HCT116 (cell line): ENCODE measurements at regions not wholly inside any gene's neighbourhood (a gene's known extent, or its start where the extent isn't known, plus 50 kb on each side); places are given as distances from the start of the nearest gene placed in this dataset.

Experiments used
- ATAC-seq: fragments of 200-7000 bp; cut with Tn5 transposase; 2 replicates; pipeline ENCODE4 v1.9.1; 2020; ENCODE audit warnings: mild to moderate bottlenecking, moderate library complexity
- BruUV-seq: library from RNA; stranded (reverse); fragments of 400-500 nt; replicated peaks from 2 replicates; lab custom pipeline; 2021; lab: Mats Ljungman, UMichigan
- CTCF ChIA-PET: fragments of 300-600 bp; sonication (Branson Sonifier 250); formaldehyde crosslinking; loops from one replicate; lab custom pipeline; 2021; ENCODE audit warnings: antibody characterized with exemption; lab: Charles Lee
- POLR2A ChIA-PET: fragments of 300-600, 350-600 bp; sonication (Branson Sonifier 250); formaldehyde crosslinking; loops from one replicate; lab custom pipeline; 2021; ENCODE audit warnings: antibody characterized with exemption; lab: Charles Lee
- RAD21 ChIA-PET, 2 experiments: fragments of 300-600 bp; sonication (Branson Sonifier 250); formaldehyde crosslinking; loops; one replicate each; lab custom pipeline; 2023; ENCODE audit warnings: low total read pairs in 2 of 2; ENCODE audit not compliant: uncharacterized antibody in 2 of 2, unreplicated experiment in 2 of 2, low non-redundant PET in 1 of 2; lab: Charles Lee
- DNase-seq: peaks from one replicate; pipeline ENCODE4 v3.0.0-alpha.2; 2010; ENCODE audit warnings: low read depth, low spot score
- H2AFZ ChIP-seq: fragments of 200-600 bp; shearing (Covaris generic), sonication (generic); 2 replicates; pipeline ENCODE4 v1.6.1; 2017; ENCODE audit warnings: low read depth, mixed run types, mixed read lengths, antibody characterized with exemption, low read length; ENCODE audit not compliant: poor library complexity, severe bottlenecking
- H3K27ac ChIP-seq: 2 replicates; pipeline ENCODE4 v1.5.1; 2012; ENCODE audit warnings: low read depth, low read length
- H3K27me3 ChIP-seq: fragments of 200-600 bp; sonication (generic); 2 replicates; pipeline ENCODE4 v1.6.1; 2016; ENCODE audit warnings: mixed run types, low read length, mixed read lengths; ENCODE audit not compliant: insufficient read depth
- H3K36me3 ChIP-seq, 2 experiments: fragments of 200-500 bp in 1 of 2; fragments of 200-600 bp in 1 of 2; sonication (Bioruptor generic) in 1 of 2; sonication (generic) in 1 of 2; 2 replicates each; pipeline versions ENCODE4 v1.5.1 to v1.6.1; 2014 to 2016; ENCODE audit warnings: low read length in 2 of 2, inconsistent platforms in 1 of 2, mixed read lengths in 1 of 2, mixed run types in 1 of 2; ENCODE audit not compliant: insufficient read depth in 2 of 2, control insufficient read depth in 1 of 2
- H3K4me1 ChIP-seq, 2 experiments: fragments of 200-600 bp in 1 of 2; sonication (generic) in 1 of 2; 2 replicates each; pipeline versions ENCODE4 v1.5.1 to v1.6.1; 2012 to 2017; ENCODE audit warnings: low read length in 2 of 2, inconsistent platforms in 1 of 2, mild to moderate bottlenecking in 1 of 2, mixed read lengths in 1 of 2, mixed run types in 1 of 2, moderate library complexity in 1 of 2; ENCODE audit not compliant: insufficient read depth in 2 of 2, control insufficient read depth in 1 of 2
- H3K4me2 ChIP-seq: fragments of 200-600 bp; sonication (generic); 2 replicates; pipeline ENCODE4 v1.6.1; 2017; ENCODE audit warnings: mixed run types, low read length, mixed read lengths
- H3K4me3 ChIP-seq, 2 experiments: fragments of 200-600 bp in 1 of 2; sonication (generic) in 1 of 2; replicated peaks in 1 of 2; 2 replicates each; pipeline ENCODE4 v1.5.1; 2011 to 2016; ENCODE audit warnings: low read length in 2 of 2, control low read depth in 1 of 2, low read depth in 1 of 2, mild to moderate bottlenecking in 1 of 2, mixed read lengths in 1 of 2, mixed run types in 1 of 2
- H3K79me2 ChIP-seq: fragments of 200-600 bp; sonication (generic); 2 replicates; pipeline ENCODE4 v1.6.1; 2017; ENCODE audit warnings: mild to moderate bottlenecking, mixed run types, low read length, moderate library complexity, mixed read lengths; ENCODE audit not compliant: insufficient read depth
- H3K9ac ChIP-seq: fragments of 200-600 bp; sonication (generic); 2 replicates; pipeline ENCODE4 v1.6.1; 2016; ENCODE audit warnings: low read length, mixed read lengths
- H3K9me2 ChIP-seq: fragments of 200-600 bp; sonication (generic), shearing (Covaris generic); 2 replicates; pipeline ENCODE4 v1.6.1; 2017; ENCODE audit warnings: mixed run types, mild to moderate bottlenecking, moderate library complexity; ENCODE audit not compliant: insufficient read depth
- H3K9me3 ChIP-seq, 2 experiments: fragments of 200-500 bp in 1 of 2; fragments of 200-600 bp in 1 of 2; sonication (Bioruptor generic) in 1 of 2; sonication (generic) in 1 of 2; 2 replicates each; pipeline ENCODE4 v1.6.1; 2014 to 2017; ENCODE audit warnings: low read length in 2 of 2, mixed read lengths in 2 of 2, inconsistent platforms in 1 of 2, low read depth in 1 of 2, mild to moderate bottlenecking in 1 of 2, mixed run types in 1 of 2, moderate library complexity in 1 of 2; ENCODE audit not compliant: control insufficient read depth in 1 of 2, insufficient read depth in 1 of 2
- H4K20me1 ChIP-seq: fragments of 200-600 bp; sonication (generic), shearing (Covaris generic); 2 replicates; pipeline ENCODE4 v1.6.1; 2017; ENCODE audit warnings: mixed run types, mild to moderate bottlenecking, moderate library complexity; ENCODE audit not compliant: insufficient read depth
- EGR1 ChIP-seq: IDR thresholded peaks from 2 replicates; pipeline ENCODE4 v1.6.1; 2012; ENCODE audit warnings: low read depth
- EZH2 ChIP-seq: fragments of 200-600 bp; sonication (generic); IDR thresholded peaks from 2 replicates; pipeline ENCODE4 v1.6.1; 2017; ENCODE audit warnings: antibody characterized with exemption, mixed run types
- FOSL1 ChIP-seq: IDR thresholded peaks from 2 replicates; pipeline ENCODE4 v1.6.1; 2012; ENCODE audit warnings: low read depth
- MAX ChIP-seq: IDR thresholded peaks from 2 replicates; pipeline ENCODE4 v1.6.1; 2012
- POLR2AphosphoS5 ChIP-seq: IDR thresholded peaks from 2 replicates; pipeline ENCODE4 v1.6.1; 2011; ENCODE audit warnings: mild to moderate bottlenecking, low read depth, low read length, moderate library complexity
- RAD21 ChIP-seq: IDR thresholded peaks from 2 replicates; pipeline ENCODE4 v1.6.1; 2012; ENCODE audit warnings: low read depth, mild to moderate bottlenecking
- REST ChIP-seq: IDR thresholded peaks from 2 replicates; pipeline ENCODE4 v1.6.1; 2012; ENCODE audit warnings: low read depth
- SP1 ChIP-seq: IDR thresholded peaks from 2 replicates; pipeline ENCODE4 v1.6.1; 2012; ENCODE audit warnings: low read depth
- SRF ChIP-seq: IDR thresholded peaks from 2 replicates; pipeline ENCODE4 v1.6.1; 2012; ENCODE audit warnings: low read depth
- ZBTB33 ChIP-seq: IDR thresholded peaks from 2 replicates; pipeline ENCODE4 v1.6.1; 2011; ENCODE audit warnings: mild to moderate bottlenecking, low read length, moderate library complexity; ENCODE audit not compliant: insufficient replicate concordance; ENCODE audit errors: extremely low read depth
- ZNF274 ChIP-seq: fragments of 200-500 bp; sonication (Bioruptor generic); IDR thresholded peaks from 2 replicates; pipeline ENCODE4 v1.6.1; 2014; ENCODE audit warnings: mild to moderate bottlenecking, low read depth, low read length, inconsistent platforms
- intact Hi-C: fragments of 100-400 bp; cut with micrococcal nuclease; formaldehyde crosslinking; loops from 2 replicates; pipeline ENCODE4 v1.10.0; 2022

GRCh38 chrX:63551856-63552255 lies 200.7 kb upstream of the SPIN4 start:
- H3K79me2 ChIP-seq: 0 out of 2 replicates have a peak, but pooled peaks cover 4% of the 10 kb centered on the region
- intact Hi-C loops: no loop called here
- H3K4me2 ChIP-seq: no peak overlapping the region
- no peak overlapping the region for H3K27ac ChIP-seq
- H3K36me3 ChIP-seq: no peaks in the 10 kb centered on the region
- DNase-seq (no peak), ATAC-seq (no peak)
- no peaks in the 10 kb centered on the region for H3K9me3 ChIP-seq
- no peaks in the 10 kb centered on the region for H4K20me1 ChIP-seq
- no peaks in the 10 kb centered on the region for H3K9me2 ChIP-seq
- no peaks in the 10 kb centered on the region for H3K4me1 ChIP-seq
- no peak overlapping the region for H2AFZ ChIP-seq
- no peaks in the 10 kb centered on the region for H3K27me3 ChIP-seq
- H3K4me3 ChIP-seq: no peak overlapping the region
- no TSS peak for BruUV-seq
- POLR2A ChIA-PET: no interaction called here
- CTCF ChIA-PET: no interaction called here
- RAD21 ChIA-PET: no interaction called here
- TF ChIP-seq EZH2 (no peak), ZBTB33 (no peak), SP1 (no peak)
- H3K9ac ChIP-seq: no peak overlapping the region

GRCh38 chrX:63530654-63531053 lies 179.5 kb upstream of the SPIN4 start:
- Histone ChIP-seq H3K9me3 (no peaks in the 10 kb centered on the region), H3K27me3 (no peaks in the 10 kb centered on the region), H3K9ac (no peak overlapping the region), H2AFZ (no peak overlapping the region), H3K36me3 (no peaks in the 10 kb centered on the region), H4K20me1 (no peaks in the 10 kb centered on the region), H3K79me2 (no peaks in the 10 kb centered on the region; the same call in 1 of the 2 replicates), H3K9me2 (no peaks in the 10 kb centered on the region), H3K27ac (no peak overlapping the region), H3K4me1 (no peaks in the 10 kb centered on the region), H3K4me3 (no peak overlapping the region), H3K4me2 (no peak overlapping the region)
- CTCF ChIA-PET: no interaction called here
- BruUV-seq: no TSS peak
- DNase-seq: no peak
- RAD21 ChIA-PET: no interaction called here
- POLR2A ChIA-PET: no interaction called here
- intact Hi-C loops: no loop called here
- no peak for ATAC-seq
- TF ChIP-seq RAD21: no peak
- TF ChIP-seq ZNF274: no peak
- no peak for TF ChIP-seq FOSL1
- TF ChIP-seq REST: no peak
- TF ChIP-seq MAX: no peak
- TF ChIP-seq EGR1: no peak
- no peak for TF ChIP-seq SRF
- TF ChIP-seq POLR2AphosphoS5: no peak
